ENCODE measurements at regions not wholly inside any gene's neighbourhood (a gene's known extent, or its start where the extent isn't known, plus 50 kb on each side); places are given as distances from the start of the nearest gene placed in this dataset.
A peak's percentile ranks its signal among the peaks of the same experiment; 100 is the strongest.
"Not testable (repeated sequence)": the region's sequence is repeated elsewhere in the genome, so short reads cannot be mapped to it uniquely, and the experiment has no call there.

DNA sequence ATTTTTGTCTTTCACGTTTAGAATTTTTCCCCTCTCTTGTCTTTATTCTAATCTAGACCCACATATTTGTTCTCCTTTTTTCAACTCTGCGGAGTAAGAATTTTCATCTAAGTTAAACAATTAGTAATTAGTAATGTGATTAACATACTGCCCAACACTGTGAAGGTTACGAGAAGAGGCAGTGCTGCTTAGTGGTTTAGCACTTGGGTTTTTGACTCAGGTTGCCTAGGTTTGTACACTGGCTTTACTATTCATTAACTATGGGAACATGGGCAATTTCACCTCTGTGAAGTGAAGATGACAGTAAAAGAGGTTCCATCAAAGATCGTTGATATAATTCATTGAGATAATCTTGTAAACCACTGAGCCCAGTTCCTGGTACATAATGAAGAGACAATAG lies 82.2 kb upstream of the PNPT1 start:
- no peaks in the 10 kb centered on the region for H3K27me3 ChIP-seq (ENCODE audit: control insufficient read depth, insufficient read depth, low read length)
- TF ChIP-seq, protein P1, sequence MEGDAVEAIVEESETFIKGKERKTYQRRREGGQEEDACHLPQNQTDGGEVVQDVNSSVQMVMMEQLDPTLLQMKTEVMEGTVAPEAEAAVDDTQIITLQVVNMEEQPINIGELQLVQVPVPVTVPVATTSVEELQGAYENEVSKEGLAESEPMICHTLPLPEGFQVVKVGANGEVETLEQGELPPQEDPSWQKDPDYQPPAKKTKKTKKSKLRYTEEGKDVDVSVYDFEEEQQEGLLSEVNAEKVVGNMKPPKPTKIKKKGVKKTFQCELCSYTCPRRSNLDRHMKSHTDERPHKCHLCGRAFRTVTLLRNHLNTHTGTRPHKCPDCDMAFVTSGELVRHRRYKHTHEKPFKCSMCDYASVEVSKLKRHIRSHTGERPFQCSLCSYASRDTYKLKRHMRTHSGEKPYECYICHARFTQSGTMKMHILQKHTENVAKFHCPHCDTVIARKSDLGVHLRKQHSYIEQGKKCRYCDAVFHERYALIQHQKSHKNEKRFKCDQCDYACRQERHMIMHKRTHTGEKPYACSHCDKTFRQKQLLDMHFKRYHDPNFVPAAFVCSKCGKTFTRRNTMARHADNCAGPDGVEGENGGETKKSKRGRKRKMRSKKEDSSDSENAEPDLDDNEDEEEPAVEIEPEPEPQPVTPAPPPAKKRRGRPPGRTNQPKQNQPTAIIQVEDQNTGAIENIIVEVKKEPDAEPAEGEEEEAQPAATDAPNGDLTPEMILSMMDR (IDR thresholded peaks at IDR 0.05; ENCODE audit: borderline replicate concordance, extremely low read depth, insufficient read depth) = no peak
- intact Hi-C loops (cut with DNase I) = no loop called here
- no peak for FAIRE-seq
- no peaks in the 10 kb centered on the region for H3K36me3 ChIP-seq (ENCODE audit: control insufficient read depth in 2 of 3, insufficient read depth in 3 of 3, low read length in 3 of 3)
- H3K9me3 ChIP-seq (ENCODE audit: control insufficient read depth in 2 of 3, insufficient read depth in 1 of 3, low read length in 3 of 3) = no peaks in the 10 kb centered on the region
- DNase-seq = no peak
- no peak overlapping the region for H3K27ac ChIP-seq (ENCODE audit: low read depth in 2 of 2, low read length in 2 of 2)
- no peaks in the 10 kb centered on the region for H3K4me1 ChIP-seq (ENCODE audit: control insufficient read depth in 2 of 3, insufficient read depth in 2 of 3, low read depth in 1 of 3, low read length in 3 of 3)
- no peak overlapping the region for H3K9ac ChIP-seq (ENCODE audit: low read length in 3 of 3)
- H3K4me3 ChIP-seq (ENCODE audit: low read length in 3 of 3) = no peak overlapping the region

DNA sequence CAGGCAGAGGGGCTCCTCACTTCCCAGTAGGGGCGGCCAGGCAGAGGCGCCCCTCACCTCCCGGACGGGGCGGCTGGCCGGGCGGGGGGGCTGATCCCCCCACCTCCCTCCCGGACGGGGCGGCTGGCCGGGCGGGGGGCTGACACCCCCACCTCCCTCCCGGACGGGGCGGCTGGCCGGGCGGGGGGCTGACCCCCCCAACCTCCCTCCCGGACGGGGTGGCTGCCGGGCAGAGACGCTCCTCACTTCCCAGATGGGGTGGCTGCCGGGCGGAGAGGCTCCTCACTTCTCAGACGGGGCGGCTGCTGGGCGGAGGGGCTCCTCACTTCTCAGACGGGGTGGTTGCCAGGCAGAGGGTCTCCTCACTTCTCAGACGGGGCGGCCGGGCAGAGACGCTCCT lies 80.0 kb upstream of the PNPT1 start:
- H3K9ac ChIP-seq (ENCODE audit: low read length in 3 of 3); H3K36me3 ChIP-seq (ENCODE audit: control insufficient read depth in 2 of 3, insufficient read depth in 3 of 3, low read length in 3 of 3); H3K4me3 ChIP-seq (ENCODE audit: low read length in 3 of 3); H3K9me3 ChIP-seq (ENCODE audit: control insufficient read depth in 2 of 3, insufficient read depth in 1 of 3, low read length in 3 of 3); H3K27me3 ChIP-seq (ENCODE audit: control insufficient read depth, insufficient read depth, low read length); H3K27ac ChIP-seq (ENCODE audit: low read depth in 2 of 2, low read length in 2 of 2); intact Hi-C loops (cut with DNase I); FAIRE-seq; DNase-seq; H3K4me1 ChIP-seq (ENCODE audit: control insufficient read depth in 2 of 3, insufficient read depth in 2 of 3, low read depth in 1 of 3, low read length in 3 of 3): not testable (repeated sequence)

DNA sequence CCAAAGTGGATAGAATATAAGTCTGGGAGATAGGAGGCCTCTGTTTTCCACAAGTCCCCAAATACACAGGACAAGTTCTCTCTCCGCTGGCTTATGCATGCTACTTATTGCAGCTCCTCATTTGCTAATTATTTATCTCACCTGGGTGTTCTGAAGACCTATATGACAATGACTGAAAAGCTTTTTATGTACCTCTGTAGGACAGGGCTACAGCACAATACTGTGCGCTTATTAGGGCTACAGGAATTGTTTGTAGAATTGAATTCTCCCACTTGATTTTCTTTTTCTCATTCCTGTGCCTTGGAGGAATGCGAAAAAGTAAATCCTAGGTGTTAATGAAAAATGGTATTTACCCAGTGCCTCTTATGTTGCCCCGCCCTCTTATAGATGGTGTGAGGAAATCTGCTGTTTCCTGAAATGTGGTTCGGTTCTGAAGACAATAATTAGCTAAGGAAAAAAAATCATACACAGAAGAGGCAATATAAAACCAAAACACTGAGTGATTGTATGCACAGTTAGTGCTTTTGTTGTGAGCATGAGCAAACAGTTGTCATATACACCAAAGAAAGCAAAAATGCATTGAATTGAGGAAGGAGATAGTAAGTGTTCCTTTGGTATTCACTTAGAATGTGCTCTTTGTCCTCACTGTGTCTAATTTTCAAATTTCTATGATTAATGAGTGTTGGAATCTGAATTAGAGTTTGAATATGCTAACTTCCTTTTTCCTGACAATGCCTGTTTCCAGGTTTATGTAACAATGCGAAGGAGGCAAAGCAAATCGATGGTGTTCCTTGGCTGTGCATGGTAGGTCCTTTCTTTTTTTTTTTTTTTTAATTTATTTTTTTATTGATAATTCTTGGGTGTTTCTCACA lies 78.7 kb upstream of the PNPT1 start:
- H3K9me3 ChIP-seq (ENCODE audit: control insufficient read depth in 2 of 3, insufficient read depth in 1 of 3, low read length in 3 of 3) = no peaks in the 10 kb centered on the region
- H3K4me1 ChIP-seq (ENCODE audit: control insufficient read depth in 2 of 3, insufficient read depth in 2 of 3, low read depth in 1 of 3, low read length in 3 of 3) = no peaks in the 10 kb centered on the region
- intact Hi-C loops (cut with DNase I) = no loop called here
- H3K4me3 ChIP-seq (ENCODE audit: low read length in 3 of 3) = no peak overlapping the region
- TF ChIP-seq, protein P1 (IDR thresholded peaks at IDR 0.05; ENCODE audit: borderline replicate concordance, extremely low read depth, insufficient read depth) = no peak
- H3K36me3 ChIP-seq (ENCODE audit: control insufficient read depth in 2 of 3, insufficient read depth in 3 of 3, low read length in 3 of 3) = no peaks in the 10 kb centered on the region
- no peak for DNase-seq
- no peak overlapping the region for H3K27ac ChIP-seq (ENCODE audit: low read depth in 2 of 2, low read length in 2 of 2)
- H3K27me3 ChIP-seq (ENCODE audit: control insufficient read depth, insufficient read depth, low read length) = no peaks in the 10 kb centered on the region
- no peak overlapping the region for H3K9ac ChIP-seq (ENCODE audit: low read length in 3 of 3)
- FAIRE-seq = no peak

GRCh38 chr2:55771612-55772011 lies 78.0 kb upstream of the PNPT1 start:
- no peak overlapping the region for H3K9ac ChIP-seq (ENCODE audit: low read length in 3 of 3)
- no peaks in the 10 kb centered on the region for H3K9me3 ChIP-seq (ENCODE audit: control insufficient read depth in 2 of 3, insufficient read depth in 1 of 3, low read length in 3 of 3)
- H3K4me1 ChIP-seq (ENCODE audit: control insufficient read depth in 2 of 3, insufficient read depth in 2 of 3, low read depth in 1 of 3, low read length in 3 of 3) = no peaks in the 10 kb centered on the region
- no peak overlapping the region for H3K27ac ChIP-seq (ENCODE audit: low read depth in 2 of 2, low read length in 2 of 2)
- TF ChIP-seq, protein P1 (IDR thresholded peaks at IDR 0.05; ENCODE audit: borderline replicate concordance, extremely low read depth, insufficient read depth) = peak; percentile 59
- DNase-seq = peak in 2 of 5 donors; percentile 38 to 71
- H3K36me3 ChIP-seq (ENCODE audit: control insufficient read depth in 2 of 3, insufficient read depth in 3 of 3, low read length in 3 of 3) = no peaks in the 10 kb centered on the region
- intact Hi-C loops (cut with DNase I) = no loop called here
- no peaks in the 10 kb centered on the region for H3K27me3 ChIP-seq (ENCODE audit: control insufficient read depth, insufficient read depth, low read length)
- H3K4me3 ChIP-seq (ENCODE audit: low read length in 3 of 3) = no peak overlapping the region
- peak; percentile 96 for FAIRE-seq

Measured in kidney (tissue), 13 donors.